ENCODE measurements at regions not wholly inside any gene's neighbourhood (a gene's known extent, or its start where the extent isn't known, plus 50 kb on each side); places are given as distances from the start of the nearest gene placed in this dataset.
"Not testable (repeated sequence)": the region's sequence is repeated elsewhere in the genome, so short reads cannot be mapped to it uniquely, and the experiment has no call there.

- no peak for TF ChIP-seq POLR2A (IDR thresholded peaks at IDR 0.05; ENCODE audit: low read length)
- no peak for TF ChIP-seq GATA1 (IDR thresholded peaks at IDR 0.05; ENCODE audit: low read depth, low read length)
- no peak for DNase-seq
Measured at GRCh38 chr15:69552057-69552815, 99.6 kb downstream of the RPLP1 start.

- no peak for DNase-seq
- TF ChIP-seq POLR2A (IDR thresholded peaks at IDR 0.05; ENCODE audit: low read length), result no peak
- TF ChIP-seq GATA1 (IDR thresholded peaks at IDR 0.05; ENCODE audit: low read depth, low read length), result no peak
Measured at GRCh38 chr15:69553686-69554085, 101.1 kb downstream of the RPLP1 start.

GRCh38 chr15:69554279-69554961 is 101.8 kb downstream of the RPLP1 start:
- no peak for DNase-seq
- TF ChIP-seq POLR2A (IDR thresholded peaks at IDR 0.05; ENCODE audit: low read length) (no peak), GATA1 (IDR thresholded peaks at IDR 0.05; ENCODE audit: low read depth, low read length) (no peak)

- TF ChIP-seq GATA1 (IDR thresholded peaks at IDR 0.05; ENCODE audit: low read depth, low read length) (no peak), POLR2A (IDR thresholded peaks at IDR 0.05; ENCODE audit: low read length) (no peak)
- DNase-seq, result no peak
Measured at GRCh38 chr15:69555080-69555479, 102.5 kb downstream of the RPLP1 start.

GRCh38 chr15:69556344-69556743 is 103.7 kb downstream of the RPLP1 start:
- no peak for DNase-seq
- no peak for TF ChIP-seq GATA1 (IDR thresholded peaks at IDR 0.05; ENCODE audit: low read depth, low read length)
- no peak for TF ChIP-seq POLR2A (IDR thresholded peaks at IDR 0.05; ENCODE audit: low read length)

GRCh38 chr15:69557020-69557706 is 104.5 kb downstream of the RPLP1 start:
- TF ChIP-seq GATA1 (IDR thresholded peaks at IDR 0.05; ENCODE audit: low read depth, low read length), result no peak
- no peak for TF ChIP-seq POLR2A (IDR thresholded peaks at IDR 0.05; ENCODE audit: low read length)
- no peak for DNase-seq

- DNase-seq, result no peak
- TF ChIP-seq POLR2A (IDR thresholded peaks at IDR 0.05; ENCODE audit: low read length) (no peak), GATA1 (IDR thresholded peaks at IDR 0.05; ENCODE audit: low read depth, low read length) (no peak)
Measured at GRCh38 chr15:69557707-69558409, 105.2 kb downstream of the RPLP1 start.

- TF ChIP-seq GATA1 (IDR thresholded peaks at IDR 0.05; ENCODE audit: low read depth, low read length), result no peak
- TF ChIP-seq POLR2A (IDR thresholded peaks at IDR 0.05; ENCODE audit: low read length), result no peak
- DNase-seq, result no peak
Measured at GRCh38 chr15:69559440-69560190, 107.0 kb downstream of the RPLP1 start.

GRCh38 chr15:69561071-69561784 is 108.6 kb downstream of the RPLP1 start:
- DNase-seq, result no peak
- TF ChIP-seq POLR2A (IDR thresholded peaks at IDR 0.05; ENCODE audit: low read length) (no peak), GATA1 (IDR thresholded peaks at IDR 0.05; ENCODE audit: low read depth, low read length) (no peak)

GRCh38 chr15:69562116-69562515 is 109.5 kb downstream of the RPLP1 start:
- DNase-seq, result no peak
- no peak for TF ChIP-seq POLR2A (IDR thresholded peaks at IDR 0.05; ENCODE audit: low read length)

- no peak for DNase-seq
- TF ChIP-seq POLR2A (IDR thresholded peaks at IDR 0.05; ENCODE audit: low read length) (no peak), GATA1 (IDR thresholded peaks at IDR 0.05; ENCODE audit: low read depth, low read length) (no peak)
Measured at GRCh38 chr15:69562564-69562963, 109.9 kb downstream of the RPLP1 start.

- TF ChIP-seq POLR2A (IDR thresholded peaks at IDR 0.05; ENCODE audit: low read length) (no peak), GATA1 (IDR thresholded peaks at IDR 0.05; ENCODE audit: low read depth, low read length) (no peak)
- DNase-seq, result no peak
Measured at GRCh38 chr15:69565066-69565655, 112.5 kb downstream of the RPLP1 start.

GRCh38 chr15:69567238-69567760 is 114.7 kb downstream of the RPLP1 start:
- DNase-seq, result not testable (repeated sequence)
